ENCODE measurements at regions not wholly inside any gene's neighbourhood (a gene's known extent, or its start where the extent isn't known, plus 50 kb on each side); places are given as distances from the start of the nearest gene placed in this dataset.
A peak's percentile ranks its signal among the peaks of the same experiment; 100 is the strongest.
"Not testable (repeated sequence)": the region's sequence is repeated elsewhere in the genome, so short reads cannot be mapped to it uniquely, and the experiment has no call there.

- no peak for DNase-seq
Measured at GRCh38 chr6:144899161-144899560, 614.0 kb downstream of the UTRN start.

DNA sequence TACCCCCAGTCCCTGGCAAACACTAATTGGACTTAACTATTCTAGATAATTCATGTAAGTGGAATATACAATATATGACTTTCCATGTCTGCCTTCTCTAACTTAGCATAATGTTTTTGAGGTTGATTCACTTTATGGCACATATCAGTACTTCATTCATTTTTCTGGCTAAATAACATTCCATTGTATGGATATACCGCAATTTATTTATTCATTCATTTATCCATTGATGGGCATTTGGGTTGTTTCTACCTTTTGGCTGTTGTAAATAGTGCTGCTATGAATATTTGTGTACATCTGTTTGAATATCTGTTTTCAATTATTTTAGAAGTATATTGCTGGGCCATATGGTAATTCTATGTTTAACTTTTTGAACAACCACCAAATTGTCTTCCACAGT, 616.3 kb downstream of the UTRN start:
- DNase-seq = no peak

- DNase-seq = no peak
Measured at GRCh38 chr6:144908004-144908403, 622.9 kb downstream of the UTRN start.

- no peak for DNase-seq
Measured at GRCh38 chr6:144909753-144910285, 624.7 kb downstream of the UTRN start.

DNA sequence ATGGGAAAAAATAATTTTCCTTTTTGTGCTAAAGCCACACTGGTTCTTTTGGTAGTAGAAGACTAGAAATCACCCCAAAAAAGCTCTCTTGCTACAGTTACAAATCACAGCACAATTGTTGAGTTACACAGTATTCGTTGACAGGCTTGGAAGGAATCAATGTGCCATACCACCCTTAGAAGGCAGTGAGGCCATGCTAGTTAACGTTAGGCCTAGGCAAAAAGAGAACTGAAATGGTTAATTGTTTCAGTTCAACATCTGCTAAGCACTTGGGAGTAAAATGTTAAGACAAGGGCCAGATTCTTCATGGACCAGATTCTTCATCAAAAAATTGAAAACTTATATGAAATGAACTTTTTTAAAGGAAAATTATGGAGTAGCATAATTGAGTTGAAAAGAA, 626.2 kb downstream of the UTRN start:
- DNase-seq = no peak

- no peak for DNase-seq
Measured at GRCh38 chr6:144912474-144912873, 627.3 kb downstream of the UTRN start.

DNA sequence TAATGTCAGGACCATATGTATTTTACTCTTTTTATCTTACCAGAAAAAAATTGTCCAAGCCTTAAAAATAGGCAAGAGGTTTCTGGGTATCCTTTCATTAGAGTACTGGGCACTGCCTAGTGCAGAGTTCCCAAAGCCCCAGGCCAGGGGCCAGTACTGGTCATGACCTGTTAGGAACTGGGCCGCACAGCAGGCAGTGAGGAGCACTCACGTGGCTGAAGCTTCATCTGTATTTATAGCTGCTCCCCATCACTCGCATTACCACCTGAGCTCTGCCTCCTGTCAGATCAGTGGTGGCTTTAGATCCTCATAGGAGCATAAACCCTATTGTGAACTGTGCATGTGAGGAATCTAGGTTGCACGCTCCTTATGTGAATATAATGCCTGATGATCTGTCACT, 632.9 kb downstream of the UTRN start:
- DNase-seq = no peak

DNA sequence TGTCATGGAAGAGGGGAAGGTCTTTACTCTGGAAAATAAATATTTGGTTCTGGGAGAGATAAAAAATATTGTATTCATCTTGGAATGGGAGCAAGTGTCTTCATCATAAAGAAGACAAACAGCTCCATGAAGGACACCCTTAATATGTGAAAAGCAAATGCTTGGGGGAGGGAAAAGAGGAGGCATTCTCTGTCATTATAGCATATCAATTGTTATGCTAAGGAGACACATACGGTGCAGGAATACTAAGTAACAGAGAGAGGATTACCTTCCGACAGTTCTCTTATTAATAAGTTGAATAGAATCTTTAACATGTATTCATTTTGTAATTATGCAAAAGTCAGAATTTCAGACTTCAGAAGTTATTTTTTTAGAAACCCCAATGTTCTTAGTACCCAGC, 634.4 kb downstream of the UTRN start:
- no peak for DNase-seq

DNA sequence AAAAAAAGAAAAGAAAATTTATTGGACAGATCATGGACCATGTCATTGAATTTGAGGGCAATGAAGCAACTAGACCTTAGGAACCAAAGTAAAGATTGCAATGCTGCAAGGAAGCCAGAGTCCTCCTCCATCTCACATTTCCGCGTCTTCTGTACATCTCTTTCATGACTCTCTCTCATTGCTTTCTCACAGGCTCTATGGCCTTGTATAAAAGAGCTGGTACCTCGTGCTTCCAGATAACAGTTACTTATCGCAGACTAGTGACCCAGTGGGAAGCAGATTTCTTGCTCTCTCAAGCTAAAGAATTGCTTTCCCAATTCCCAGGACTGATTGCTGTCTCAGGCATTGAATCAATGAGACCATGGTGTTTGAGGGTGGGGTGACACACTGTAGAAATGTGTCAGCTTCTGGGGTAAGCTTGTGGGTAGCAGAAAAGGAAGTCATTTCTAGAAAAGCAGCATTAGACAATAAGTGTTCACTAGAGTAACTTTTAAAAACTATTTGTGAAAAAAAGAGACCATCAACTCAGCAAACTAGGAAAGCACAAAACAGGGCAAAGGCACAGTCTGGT, 635.3 kb downstream of the UTRN start:
- DNase-seq = no peak

DNA sequence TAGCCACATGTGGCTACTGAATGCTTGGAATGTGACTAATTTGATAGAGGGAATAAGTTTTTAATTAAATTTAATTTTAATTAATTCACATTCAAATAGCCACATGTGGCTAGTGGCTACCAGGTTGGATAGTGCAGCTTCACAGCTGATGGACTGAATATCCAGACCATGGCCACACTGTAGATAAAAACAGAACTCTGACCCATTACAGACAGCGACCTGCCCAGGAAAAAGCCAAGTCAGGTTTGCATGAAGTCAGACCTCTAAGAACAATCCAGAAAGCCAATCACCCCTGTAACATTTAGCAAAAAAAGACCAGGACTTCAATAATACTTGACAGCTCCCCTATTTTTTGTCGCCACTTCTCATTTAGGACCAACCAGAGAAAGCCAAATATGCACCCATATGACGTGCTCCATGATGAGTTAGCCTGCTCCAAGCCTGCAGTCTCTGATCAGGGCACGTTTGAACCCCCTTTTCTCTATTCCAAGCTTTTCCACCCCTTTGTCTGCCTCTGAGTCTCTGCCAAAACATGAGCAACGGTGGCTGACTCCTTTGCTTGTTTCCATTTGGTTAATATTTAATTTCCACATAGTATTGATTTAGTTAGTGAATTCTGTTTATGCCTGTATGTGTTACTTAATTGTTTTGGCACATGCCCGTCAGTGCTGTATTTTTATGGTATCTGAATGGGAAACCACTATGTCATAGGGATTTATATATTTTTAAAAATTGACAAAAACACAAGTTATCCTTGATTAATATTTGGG, 636.3 kb downstream of the UTRN start:
- DNase-seq = no peak

DNA sequence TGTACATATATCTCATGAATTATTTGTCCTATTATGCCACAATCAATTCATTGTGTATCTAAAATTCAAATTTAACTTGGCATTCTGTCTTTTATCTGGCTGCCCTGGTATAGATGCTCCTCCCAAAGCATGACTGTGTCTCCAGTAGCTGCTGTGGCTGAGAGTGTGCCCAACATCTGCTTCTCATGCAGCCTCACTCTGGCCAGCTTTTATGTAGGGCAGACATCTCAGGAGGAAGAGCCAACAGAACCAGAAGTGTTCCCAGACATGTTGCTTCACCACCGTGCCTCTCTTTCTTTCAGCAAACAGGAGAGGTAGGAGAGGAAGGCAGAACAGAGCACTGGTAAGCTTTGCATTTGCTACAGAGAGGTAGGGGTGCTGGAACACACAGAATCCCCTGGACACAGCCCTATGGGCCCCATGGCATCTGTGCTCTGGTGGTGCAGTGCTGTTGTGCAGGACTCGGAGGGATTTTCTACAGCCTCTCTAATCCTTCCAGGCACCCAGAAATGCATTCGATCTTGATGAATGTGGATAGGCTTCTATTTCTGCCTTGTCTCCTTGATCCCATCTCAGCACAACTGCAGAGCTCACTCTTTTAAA, 637.1 kb downstream of the UTRN start:
- no peak for DNase-seq

DNA sequence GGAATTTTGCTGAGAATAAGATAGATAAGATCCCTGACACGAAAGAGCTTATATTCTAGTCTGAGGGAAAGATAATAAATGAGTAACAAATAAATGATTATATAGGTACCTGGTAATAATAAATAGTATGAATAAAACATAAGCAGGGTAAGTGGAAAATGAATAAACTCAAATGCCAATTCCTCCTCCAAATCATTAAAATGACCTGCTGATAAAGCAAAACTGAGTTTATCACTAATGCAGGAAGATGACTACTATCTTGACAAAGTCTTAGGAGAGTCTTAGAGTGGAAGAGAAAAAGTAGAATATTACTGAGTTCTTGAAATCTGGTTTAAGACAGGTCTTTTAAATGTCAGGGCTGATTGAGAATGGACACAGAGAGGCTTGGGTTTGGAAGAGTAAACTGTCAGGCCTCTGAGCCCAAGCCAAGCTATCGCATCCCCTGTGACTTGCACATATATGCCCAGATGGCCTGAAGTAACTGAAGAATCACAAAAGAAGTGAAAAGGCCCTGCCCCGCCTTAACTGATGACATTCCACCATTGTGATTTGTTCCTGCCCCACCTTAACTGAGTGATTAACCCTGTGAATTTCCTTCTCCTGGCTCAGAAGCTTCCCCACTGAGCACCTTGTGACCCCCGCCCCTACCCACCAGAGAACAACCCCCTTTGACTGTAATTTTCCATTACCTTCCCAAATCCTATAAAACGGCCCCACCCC, 637.8 kb downstream of the UTRN start:
- DNase-seq = not testable (repeated sequence)

GRCh38 chr6:144923491-144923787, 638.3 kb downstream of the UTRN start:
- not testable (repeated sequence) for DNase-seq

- DNase-seq = no peak
Measured at GRCh38 chr6:144928847-144929246, 643.7 kb downstream of the UTRN start.

GRCh38 chr6:144929262-144929661, 644.1 kb downstream of the UTRN start:
- no peak for DNase-seq

DNA sequence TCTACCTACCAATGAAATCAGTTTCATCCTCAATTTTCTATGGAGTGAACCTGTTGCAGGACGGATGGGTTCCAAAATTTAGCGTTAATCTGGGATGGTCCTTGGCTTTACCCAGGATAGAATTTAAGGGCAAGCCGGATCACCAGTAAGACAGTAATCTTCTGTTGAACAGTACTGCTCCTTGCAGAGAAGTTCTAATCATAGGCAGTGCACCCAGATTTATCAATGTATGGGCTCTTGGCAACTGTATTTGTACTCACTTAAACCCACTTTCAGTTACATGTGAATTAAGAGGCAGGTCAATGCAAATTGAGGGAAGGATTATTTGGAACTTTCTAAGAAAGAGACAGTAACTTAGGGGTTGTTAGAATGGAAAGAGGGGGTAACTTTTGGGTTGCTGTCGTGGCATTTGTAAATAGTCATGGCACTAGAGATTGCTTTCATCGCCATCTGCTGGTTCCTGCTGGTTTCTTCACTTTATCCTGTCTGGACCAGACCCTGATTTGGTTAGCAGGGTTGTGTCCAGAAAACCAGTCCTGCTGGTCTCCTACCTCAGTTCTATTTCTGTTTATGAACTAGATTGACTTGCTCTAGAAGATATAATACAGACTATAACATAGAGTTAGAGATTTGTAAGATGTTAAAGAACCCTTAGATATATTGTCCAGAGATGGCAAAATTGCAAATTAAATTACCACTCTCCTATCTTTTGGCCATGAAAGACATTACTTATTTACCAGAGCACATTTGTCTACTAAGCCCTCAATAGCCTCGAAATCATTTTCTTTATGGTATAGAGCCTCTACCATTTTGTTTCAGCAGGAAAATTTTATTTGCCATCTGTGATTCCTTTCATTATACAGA, 646.3 kb downstream of the UTRN start:
- peak; percentile 15 for DNase-seq

- no peak for DNase-seq
Measured at GRCh38 chr6:144932621-144933020, 647.5 kb downstream of the UTRN start.

DNA sequence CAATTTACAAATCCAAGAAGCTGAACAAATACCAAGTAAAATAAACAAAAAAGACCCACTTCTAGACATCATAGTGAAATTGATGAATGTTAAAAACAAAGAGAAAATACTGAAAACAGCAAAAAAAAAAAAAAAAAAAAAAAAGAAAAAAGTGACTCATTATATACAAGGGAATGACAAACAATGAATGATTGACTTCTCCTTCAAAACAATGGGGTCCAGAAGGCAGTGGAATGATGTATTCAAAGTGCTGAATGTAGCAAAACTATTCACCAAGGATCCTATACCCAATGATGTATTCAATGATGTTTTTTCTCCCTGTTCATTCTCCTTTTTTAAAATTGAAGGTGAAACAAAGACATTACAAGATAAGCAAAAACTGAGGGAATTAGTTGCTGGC, 650.0 kb downstream of the UTRN start:
- DNase-seq = no peak

DNA sequence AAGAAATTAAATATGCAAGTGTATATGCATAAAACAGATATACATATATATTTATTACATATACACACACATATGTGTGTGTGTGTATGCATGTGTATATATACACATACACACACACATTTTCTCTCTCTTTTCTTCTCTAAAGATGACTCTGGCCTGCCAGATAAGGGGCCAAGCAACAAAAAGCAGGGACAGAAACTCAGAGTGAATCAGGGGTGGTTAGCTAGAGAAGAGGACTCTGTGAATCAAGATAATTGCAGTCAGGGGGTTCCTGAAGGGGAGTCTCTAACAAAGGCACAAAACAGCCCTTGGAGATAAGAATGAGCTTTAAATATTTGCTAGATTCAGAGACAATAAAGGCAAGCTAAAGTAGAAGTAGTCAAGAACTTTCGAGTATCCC, 650.5 kb downstream of the UTRN start:
- no peak for DNase-seq

GRCh38 chr6:144936764-144937163, 651.6 kb downstream of the UTRN start:
- no peak for DNase-seq

DNA sequence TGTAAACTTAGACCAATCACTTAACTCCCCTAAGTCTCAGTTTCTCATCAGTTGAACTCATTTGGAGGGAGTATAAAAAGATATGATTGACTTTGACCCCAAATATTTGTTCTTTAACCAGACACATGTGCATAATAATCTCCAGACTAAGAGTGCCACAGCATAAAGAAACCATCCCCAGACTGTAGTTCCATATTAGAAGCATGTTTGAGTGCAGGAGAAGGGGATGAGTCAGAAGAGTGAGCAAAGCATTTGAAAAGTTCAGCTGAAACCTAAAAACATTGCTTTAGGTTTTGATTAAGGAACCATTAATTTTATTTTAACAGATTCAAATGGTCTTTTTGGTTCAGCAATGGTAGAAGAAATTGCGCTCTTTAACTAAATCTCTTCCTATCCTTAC, 654.8 kb downstream of the UTRN start:
- no peak for DNase-seq

DNA sequence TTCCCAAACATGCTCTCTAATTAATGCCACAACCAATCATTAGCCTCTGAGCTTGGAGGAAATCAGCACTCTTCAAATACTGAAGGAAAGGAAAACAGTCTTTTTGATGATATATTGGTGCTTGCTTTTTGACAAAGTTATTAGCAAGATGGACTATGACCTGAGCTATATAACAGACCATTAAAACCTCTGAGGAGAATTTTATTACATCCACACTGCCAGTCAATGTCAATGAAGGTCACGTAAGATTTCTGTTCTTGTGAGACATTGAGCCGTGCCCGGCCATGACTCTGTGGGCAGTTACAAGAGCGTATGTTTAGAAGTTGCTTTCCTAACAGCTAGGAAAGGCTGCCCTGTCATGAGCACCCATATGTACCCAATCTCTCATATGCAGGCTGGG, 659.0 kb downstream of the UTRN start:
- DNase-seq = no peak
